ENCODE measurements at regions not wholly inside any gene's neighbourhood (a gene's known extent, or its start where the extent isn't known, plus 50 kb on each side); places are given as distances from the start of the nearest gene placed in this dataset.

GRCh38 chr14:58780605-58781004 is 142.8 kb downstream of the DACT1 start:
- TF ChIP-seq CTCF (IDR thresholded peaks at IDR 0.05) (no peak), POLR2A (IDR thresholded peaks at IDR 0.05) (no peak), POLR2AphosphoS5 (IDR thresholded peaks at IDR 0.05; ENCODE audit: insufficient read depth in 1 of 2, low read depth in 1 of 2) (no peak)

All from vagina (tissue), 2 donors.